BE2C (cell line): ENCODE measurements at regions not wholly inside any gene's neighbourhood (a gene's known extent, or its start where the extent isn't known, plus 50 kb on each side); places are given as distances from the start of the nearest gene placed in this dataset.

Experiments used
- DNase-seq: peaks from one replicate; pipeline ENCODE4 v3.0.0-alpha.2; 2020
- H3K27me3 ChIP-seq: fragments of 250-450 bp; sonication (Bioruptor Pico); 2 replicates; pipeline ENCODE4 v1.5.1; 2020; ENCODE audit warnings: mild to moderate bottlenecking
- H3K36me3 ChIP-seq: fragments of 250-450 bp; sonication (Bioruptor Pico); 2 replicates; pipeline ENCODE4 v1.5.1; 2020; ENCODE audit warnings: mild to moderate bottlenecking
- H3K4me1 ChIP-seq: fragments of 250-450 bp; sonication (Bioruptor Pico); 2 replicates; pipeline ENCODE4 v1.5.1; 2020
- H3K4me3 ChIP-seq: 2 replicates; pipeline ENCODE4 v1.5.1; 2011; ENCODE audit warnings: low read depth, low read length
- H3K9me3 ChIP-seq: fragments of 250-450 bp; sonication (Bioruptor Pico); 2 replicates; pipeline ENCODE4 v1.5.1; 2020
- CTCF ChIP-seq: IDR thresholded peaks from 2 replicates; pipeline ENCODE4 v1.5.1; 2012; ENCODE audit warnings: mild to moderate bottlenecking, low read depth, low read length

- no peaks in the 10 kb centered on the region for H3K36me3 ChIP-seq
- H3K4me1 ChIP-seq = no peaks in the 10 kb centered on the region
- no peak for TF ChIP-seq CTCF
- no peak for DNase-seq
- no peak overlapping the region for H3K4me3 ChIP-seq
- H3K27me3 ChIP-seq = no peaks in the 10 kb centered on the region
- H3K9me3 ChIP-seq = no peaks in the 10 kb centered on the region
Measured at GRCh38 chr5:2175041-2175440, 292.3 kb upstream of the IRX4 start.

GRCh38 chr5:2174538-2174937 lies 291.8 kb upstream of the IRX4 start:
- Histone ChIP-seq H3K36me3 (no peaks in the 10 kb centered on the region), H3K4me1 (no peaks in the 10 kb centered on the region), H3K9me3 (no peaks in the 10 kb centered on the region), H3K27me3 (no peaks in the 10 kb centered on the region), H3K4me3 (no peak overlapping the region)
- no peak for TF ChIP-seq CTCF
- DNase-seq = no peak

GRCh38 chr5:2173151-2173834 lies 290.6 kb upstream of the IRX4 start:
- Histone ChIP-seq H3K27me3 (no peaks in the 10 kb centered on the region), H3K36me3 (no peaks in the 10 kb centered on the region), H3K9me3 (no peaks in the 10 kb centered on the region), H3K4me1 (no peaks in the 10 kb centered on the region), H3K4me3 (no peak overlapping the region)
- TF ChIP-seq CTCF = no peak
- no peak for DNase-seq

- H3K27me3 ChIP-seq = no peaks in the 10 kb centered on the region
- no peaks in the 10 kb centered on the region for H3K9me3 ChIP-seq
- H3K36me3 ChIP-seq = no peaks in the 10 kb centered on the region
- no peak overlapping the region for H3K4me3 ChIP-seq
- no peak for DNase-seq
- TF ChIP-seq CTCF = no peak
- no peaks in the 10 kb centered on the region for H3K4me1 ChIP-seq
Measured at GRCh38 chr5:2172471-2172870, 289.7 kb upstream of the IRX4 start.

GRCh38 chr5:2170761-2171160 lies 288.0 kb upstream of the IRX4 start:
- TF ChIP-seq CTCF = no peak
- H3K4me1 ChIP-seq = no peaks in the 10 kb centered on the region
- no peaks in the 10 kb centered on the region for H3K9me3 ChIP-seq
- H3K4me3 ChIP-seq = no peak overlapping the region
- no peaks in the 10 kb centered on the region for H3K27me3 ChIP-seq
- no peaks in the 10 kb centered on the region for H3K36me3 ChIP-seq
- DNase-seq = no peak

GRCh38 chr5:2169850-2170760 lies 287.4 kb upstream of the IRX4 start:
- Histone ChIP-seq H3K36me3 (no peaks in the 10 kb centered on the region), H3K4me1 (no peaks in the 10 kb centered on the region), H3K4me3 (no peak overlapping the region), H3K27me3 (no peaks in the 10 kb centered on the region), H3K9me3 (no peaks in the 10 kb centered on the region)
- no peak for TF ChIP-seq CTCF
- no peak for DNase-seq
